HS-5 (cell line): ENCODE measurements at regions not wholly inside any gene's neighbourhood (a gene's known extent, or its start where the extent isn't known, plus 50 kb on each side); places are given as distances from the start of the nearest gene placed in this dataset.

ENCODE experiments used
- DNase-seq: peaks from one replicate; pipeline ENCODE4 v3.0.0-alpha.2; 2012; ENCODE audit warnings: low read depth

GRCh38 chr18:41621177-41621576 lies 333.9 kb upstream of the PIK3C3 start:
- DNase-seq, result no peak

DNA sequence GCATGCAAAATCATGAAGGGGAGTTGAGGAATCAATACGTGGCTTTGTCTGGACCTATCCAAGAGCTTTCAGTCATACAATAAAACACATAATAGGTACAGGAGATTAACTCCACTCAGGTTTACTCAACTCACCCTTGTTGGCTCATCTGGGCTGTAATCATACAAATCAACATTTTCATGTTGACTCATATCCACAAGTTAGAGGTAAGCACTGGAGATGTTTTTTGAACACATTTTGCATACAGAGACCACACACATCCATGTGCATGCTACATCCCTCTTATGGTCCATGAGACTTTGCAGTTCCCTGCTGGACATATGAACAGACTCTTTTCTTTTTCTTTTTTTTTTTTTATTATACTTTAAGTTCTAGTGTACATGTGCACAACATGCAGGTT lies 336.9 kb upstream of the PIK3C3 start:
- no peak for DNase-seq

DNA sequence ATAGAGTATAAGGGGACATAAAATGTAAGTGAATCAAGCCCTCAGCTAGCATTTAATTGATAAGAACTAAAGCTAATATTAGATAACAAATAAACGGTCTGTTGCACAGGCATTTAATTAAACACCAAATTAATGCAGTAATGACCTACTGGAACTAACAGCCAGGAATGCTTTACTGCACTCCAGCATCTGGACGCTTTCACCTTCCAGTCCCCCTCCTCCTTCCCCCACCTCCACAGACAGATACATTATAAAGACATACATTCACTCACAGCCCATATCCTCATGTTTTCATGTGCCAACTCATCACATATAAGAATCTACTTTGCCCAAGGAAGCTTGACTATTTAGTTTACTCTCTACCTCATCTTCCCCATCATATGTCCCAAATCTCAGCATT lies 337.4 kb upstream of the PIK3C3 start:
- no peak for DNase-seq

- DNase-seq, result no peak
These were observed 341.9 kb upstream of the PIK3C3 start for GRCh38 chr18:41613003-41613609.

DNA sequence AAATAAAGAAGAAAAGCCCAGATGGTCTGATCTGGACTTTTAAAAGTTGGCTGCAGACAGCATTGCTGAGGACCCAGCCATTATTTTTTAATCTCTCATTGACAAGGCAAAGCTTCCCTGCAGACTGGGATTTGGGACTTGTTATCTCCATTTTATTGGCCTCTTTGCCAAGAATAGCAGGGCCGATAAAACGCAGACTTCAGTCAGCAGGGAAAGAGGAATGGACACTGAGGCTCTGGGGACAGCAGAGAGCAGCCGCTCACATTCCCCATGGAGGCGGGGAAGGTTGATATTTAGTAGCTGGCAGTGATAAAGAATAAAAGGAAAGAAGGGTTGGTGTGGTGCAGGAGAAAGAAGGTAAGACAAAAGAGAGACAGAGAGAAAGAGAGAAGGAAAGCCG lies 350.1 kb upstream of the PIK3C3 start:
- no peak for DNase-seq

DNA sequence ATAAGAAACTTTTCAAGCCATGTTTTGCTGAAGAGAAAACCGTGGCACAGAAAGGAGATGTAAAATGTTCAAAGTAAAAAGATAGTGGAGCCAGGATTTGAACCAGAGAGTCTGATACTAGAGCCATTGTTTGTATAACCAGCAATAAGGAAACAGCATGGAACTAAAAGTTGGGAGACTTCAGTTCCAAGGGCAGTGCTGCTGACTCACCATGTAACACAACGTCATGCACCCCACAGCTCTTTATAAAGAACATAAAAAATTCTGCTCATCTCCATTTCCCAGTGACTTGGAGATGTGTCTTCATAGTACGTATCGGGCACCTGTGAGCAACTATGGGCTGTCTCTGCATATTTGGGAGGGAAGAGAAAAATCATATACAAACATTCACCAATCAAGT lies 353.0 kb upstream of the PIK3C3 start:
- no peak for DNase-seq

DNA sequence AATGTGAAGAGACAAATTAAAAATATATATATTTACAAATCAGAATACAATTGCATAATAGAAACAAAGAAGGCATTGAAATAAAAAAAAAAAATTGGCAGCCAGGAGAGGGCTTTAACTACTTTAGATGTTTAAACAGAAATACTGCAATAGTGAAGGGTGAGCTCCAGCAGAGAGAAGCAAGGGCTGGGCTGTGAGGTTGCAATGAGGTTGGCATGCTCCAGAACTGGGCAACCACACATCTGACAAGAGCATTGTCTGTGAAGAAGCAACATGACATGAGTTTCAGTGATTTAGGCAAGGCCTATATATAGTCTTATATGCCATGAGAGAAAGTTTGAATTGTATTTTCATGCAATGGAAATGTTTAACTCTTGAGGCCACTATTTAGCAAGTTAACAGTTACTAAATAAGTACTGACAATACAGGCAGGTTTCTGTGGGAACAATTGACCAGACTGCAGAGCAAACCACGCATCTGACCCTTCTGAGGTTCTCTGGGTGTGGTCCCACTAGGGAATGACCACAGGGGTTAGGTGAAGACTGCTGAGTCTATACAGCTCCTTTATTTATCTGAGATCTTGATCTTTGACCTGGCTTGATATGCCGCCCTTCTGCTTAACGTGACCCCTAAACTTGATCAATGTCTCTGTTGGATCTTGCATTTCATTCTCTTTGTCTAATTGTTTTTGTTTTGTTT lies 354.2 kb upstream of the PIK3C3 start:
- no peak for DNase-seq

- DNase-seq, result no peak
These were observed 355.6 kb upstream of the PIK3C3 start for GRCh38 chr18:41599466-41599865.

- DNase-seq, result no peak
These were observed 360.5 kb upstream of the PIK3C3 start for GRCh38 chr18:41594582-41594981.

- DNase-seq, result no peak
These were observed 361.8 kb upstream of the PIK3C3 start for GRCh38 chr18:41593171-41593675.

- DNase-seq, result no peak
These were observed 367.1 kb upstream of the PIK3C3 start for GRCh38 chr18:41587976-41588375.

DNA sequence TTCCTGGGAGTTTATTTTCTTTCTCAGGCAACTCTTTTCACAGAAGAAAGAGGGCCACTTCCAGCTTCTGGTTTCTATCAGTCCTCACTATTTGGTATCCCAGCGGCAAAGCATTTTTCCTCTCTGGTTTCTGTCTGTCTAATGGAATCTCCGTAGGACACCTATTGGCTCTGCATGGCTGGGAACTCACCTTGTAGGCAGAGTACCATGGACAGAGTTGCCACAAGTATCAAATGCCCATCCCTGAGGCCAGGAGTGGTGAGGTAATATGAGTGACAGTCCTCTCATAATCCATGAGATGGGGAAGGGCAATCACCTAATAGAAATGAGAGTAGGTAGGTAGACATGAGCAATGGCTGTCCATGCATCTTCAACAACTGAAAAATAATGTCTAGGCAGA lies 369.5 kb upstream of the PIK3C3 start:
- no peak for DNase-seq

DNA sequence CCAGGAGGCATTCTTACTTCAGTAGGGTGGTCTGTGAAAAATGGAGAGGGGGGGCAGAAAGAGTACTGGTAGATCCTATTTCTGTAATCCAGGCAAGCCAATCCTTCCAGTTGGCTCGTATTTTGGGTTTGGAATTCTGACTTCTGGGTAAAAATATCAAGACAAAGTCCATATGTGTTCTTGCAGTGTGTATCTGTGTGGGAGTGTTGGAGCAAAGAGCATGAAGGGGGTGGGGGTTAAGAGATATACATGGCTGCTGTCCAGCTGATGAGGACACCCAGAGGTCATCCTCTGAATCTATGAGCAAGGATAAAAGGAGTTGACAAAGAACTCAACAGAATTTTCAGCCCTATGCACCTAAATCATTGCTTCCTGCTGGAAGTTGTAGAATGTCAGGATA lies 375.8 kb upstream of the PIK3C3 start:
- DNase-seq, result no peak

DNA sequence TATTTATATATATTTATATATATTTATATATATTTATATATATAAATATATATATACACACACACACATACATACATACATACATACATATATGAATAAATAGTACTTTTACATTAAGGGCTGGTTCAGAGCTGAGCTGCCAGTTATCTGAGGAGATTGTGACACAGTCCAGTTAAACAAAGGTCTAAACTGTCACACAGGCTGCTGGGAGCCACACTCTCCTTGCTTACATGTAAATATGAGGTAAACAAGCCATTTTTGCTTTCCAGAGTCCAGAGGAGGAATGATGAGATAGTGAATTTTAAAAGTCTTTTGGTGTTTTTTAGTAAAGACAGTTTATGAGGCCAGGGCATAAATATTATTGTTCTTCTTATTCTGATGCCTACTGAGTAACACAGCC lies 377.5 kb upstream of the PIK3C3 start:
- DNase-seq, result no peak

- no peak for DNase-seq
These were observed 378.4 kb upstream of the PIK3C3 start for GRCh38 chr18:41576643-41577042.

GRCh38 chr18:41569867-41570266 lies 385.2 kb upstream of the PIK3C3 start:
- DNase-seq, result no peak

DNA sequence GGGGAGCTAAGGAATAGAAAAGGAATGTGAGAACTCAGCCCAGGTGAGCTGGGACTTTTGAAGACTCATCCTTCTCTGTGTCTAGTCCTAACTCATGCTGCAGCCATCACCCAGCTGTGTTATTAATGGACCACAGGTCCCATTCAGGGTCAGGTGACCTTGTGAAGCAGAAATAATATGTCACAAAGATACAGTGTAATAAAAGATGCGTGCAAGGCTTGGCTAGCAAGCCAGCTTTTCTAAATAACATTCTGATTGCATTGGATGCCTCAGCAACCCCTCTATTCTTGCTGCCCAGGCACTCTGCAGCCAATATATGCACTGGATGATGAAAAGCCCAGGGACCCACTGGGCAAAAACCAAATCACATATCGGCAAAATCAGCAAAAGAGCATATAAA lies 393.1 kb upstream of the PIK3C3 start:
- DNase-seq, result no peak

GRCh38 chr18:41558715-41559114 lies 396.3 kb upstream of the PIK3C3 start:
- no peak for DNase-seq

DNA sequence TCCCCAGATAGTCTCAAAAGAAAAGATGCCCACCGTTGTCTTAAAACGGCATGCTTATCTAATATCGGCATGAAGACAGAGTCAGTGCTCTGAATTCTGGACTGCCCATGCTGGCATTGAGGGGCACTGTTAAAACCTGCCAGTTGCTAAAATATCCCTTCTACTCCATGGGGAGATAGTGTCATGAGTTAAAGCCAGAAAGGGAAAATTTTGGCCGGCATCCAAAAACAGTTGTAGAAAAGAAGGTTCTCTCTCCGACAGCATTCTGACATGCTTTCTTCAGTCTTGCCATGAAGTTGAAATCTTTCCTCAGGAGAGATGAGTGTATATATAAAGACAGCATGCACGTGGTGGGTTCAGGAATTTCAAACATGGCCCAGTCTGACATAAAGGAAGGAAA lies 401.3 kb upstream of the PIK3C3 start:
- DNase-seq, result no peak

- no peak for DNase-seq
These were observed 406.3 kb upstream of the PIK3C3 start for GRCh38 chr18:41548521-41549260.

GRCh38 chr18:41545091-41545888 lies 409.7 kb upstream of the PIK3C3 start:
- DNase-seq, result no peak

DNA sequence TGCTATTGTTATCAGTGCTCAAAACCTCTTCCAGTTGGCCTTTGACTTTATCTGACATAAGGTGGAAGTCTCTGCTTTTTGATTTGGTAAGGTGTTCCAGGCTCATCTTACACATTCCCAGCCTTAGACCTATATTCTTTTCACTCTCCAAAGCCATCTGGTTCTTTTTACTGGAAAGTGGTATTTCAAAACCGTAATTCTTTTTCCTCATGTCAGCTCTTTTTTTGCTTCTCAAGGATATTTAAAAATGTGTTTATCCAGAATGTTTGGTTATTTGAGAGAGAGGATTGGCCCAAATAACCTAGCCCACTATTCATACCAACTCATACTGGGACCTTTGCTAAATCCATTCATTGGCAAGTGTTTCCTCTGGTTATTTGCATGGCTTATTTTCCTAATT lies 411.2 kb upstream of the PIK3C3 start:
- DNase-seq, result no peak
